ENCODE measurements at regions not wholly inside any gene's neighbourhood (a gene's known extent, or its start where the extent isn't known, plus 50 kb on each side); places are given as distances from the start of the nearest gene placed in this dataset.

DNA sequence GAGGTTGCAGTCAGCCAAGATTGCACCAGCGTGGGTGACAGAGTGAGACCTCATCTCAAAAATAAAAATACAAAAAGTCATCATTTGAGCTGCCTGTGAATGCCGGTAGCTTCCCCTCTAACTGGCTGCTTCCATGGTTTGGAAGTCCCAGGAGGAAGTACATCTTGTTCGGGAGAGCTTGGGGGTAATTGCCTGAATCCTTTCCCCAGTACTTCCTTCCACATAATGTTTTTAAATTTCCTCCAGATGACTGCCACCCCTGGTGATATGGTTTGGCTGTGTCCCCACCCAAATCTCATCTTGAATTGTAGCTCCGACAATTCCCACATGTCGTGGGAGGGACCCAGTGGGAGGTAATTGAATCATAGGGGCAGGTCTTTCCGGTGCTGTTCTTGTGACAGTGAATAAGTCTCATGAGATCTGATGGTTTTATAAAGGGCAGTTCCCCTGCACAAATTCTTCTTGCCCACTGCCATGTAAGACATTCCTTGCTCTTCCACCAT lies 87.2 kb downstream of the SPRING1 start:
- DNase-seq, result no peak

DNA sequence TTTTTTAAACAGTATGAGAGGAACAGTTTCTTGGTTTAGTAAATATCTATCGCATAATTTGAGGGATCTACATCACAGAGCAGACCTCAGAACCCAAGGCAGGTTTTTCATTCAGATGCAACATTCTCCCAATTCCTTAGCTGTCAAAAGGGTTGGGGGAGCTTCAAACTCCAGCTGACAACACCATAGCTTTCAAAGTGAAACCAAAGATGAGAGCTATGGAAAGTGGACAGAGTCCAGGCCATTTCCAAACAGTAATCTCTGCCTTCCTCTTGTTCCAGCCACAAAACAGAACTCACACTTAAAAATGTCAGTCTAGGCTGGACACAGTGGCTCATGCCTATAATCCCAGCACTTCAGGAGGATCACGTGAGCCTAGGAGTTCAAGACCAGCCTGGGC lies 87.8 kb downstream of the SPRING1 start:
- DNase-seq, result no peak

DNA sequence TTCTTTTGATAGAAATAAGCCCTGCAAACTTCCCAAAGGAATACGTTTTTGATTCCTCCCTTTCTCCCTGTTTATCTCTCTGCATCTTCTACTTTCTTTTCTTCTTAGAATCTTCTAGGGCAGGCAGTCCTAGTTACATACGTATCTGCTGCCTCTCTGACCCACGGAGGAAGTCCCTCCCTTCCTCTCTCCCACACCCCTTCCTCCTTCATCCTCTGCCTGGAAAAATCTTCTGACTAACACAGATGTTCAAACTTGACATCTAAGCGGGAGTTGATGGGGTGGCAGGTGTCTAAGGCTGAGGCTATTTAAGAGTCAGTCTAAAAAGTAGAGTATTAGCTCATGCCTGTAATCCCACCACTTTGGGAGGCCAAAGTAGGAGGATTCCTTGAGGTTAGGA lies 88.6 kb downstream of the MAP1LC3B2 start:
- DNase-seq, result no peak

DNA sequence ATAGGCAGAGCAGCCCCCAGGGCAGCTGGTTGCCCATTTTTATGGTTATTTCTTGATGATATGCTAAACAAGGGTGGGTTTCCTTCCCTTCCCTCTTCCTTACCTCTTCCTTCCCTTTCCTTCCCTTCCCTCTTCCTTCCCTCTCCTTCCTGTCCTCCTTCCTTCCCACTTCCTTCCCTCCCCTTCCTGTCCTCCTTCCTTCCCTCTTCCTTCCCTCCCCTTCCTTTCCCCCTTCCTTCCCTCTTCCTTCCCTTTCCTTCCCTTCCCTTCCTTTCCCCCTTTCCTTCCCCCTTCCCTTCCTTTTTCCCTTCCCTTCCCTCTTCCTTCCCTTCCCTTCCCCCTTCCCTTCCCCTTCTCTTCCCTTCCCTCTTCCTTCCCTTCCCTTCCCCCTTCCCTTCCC lies 87.7 kb downstream of the MAP1LC3B2 start:
- DNase-seq, result no peak

DNA sequence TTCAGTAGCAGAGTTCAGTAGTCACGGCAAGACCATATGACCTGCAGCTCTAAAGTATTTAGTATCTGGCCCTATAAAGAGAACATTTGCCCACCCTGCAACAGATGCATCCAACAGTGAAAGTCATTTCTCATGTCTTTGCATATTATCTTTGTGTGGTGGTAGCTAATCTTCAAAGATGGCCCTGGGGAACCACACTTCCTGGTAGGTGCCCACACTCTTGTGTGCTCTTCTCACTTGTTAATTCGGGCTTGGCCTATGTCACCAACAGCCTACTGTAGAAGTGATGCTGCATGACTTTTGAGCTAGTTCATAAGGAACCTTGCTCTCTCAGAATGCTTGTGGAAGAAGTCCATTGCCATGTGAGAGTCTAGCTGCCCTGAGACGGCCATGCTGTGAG lies 85.6 kb downstream of the MAP1LC3B2 start:
- DNase-seq, result no peak

DNA sequence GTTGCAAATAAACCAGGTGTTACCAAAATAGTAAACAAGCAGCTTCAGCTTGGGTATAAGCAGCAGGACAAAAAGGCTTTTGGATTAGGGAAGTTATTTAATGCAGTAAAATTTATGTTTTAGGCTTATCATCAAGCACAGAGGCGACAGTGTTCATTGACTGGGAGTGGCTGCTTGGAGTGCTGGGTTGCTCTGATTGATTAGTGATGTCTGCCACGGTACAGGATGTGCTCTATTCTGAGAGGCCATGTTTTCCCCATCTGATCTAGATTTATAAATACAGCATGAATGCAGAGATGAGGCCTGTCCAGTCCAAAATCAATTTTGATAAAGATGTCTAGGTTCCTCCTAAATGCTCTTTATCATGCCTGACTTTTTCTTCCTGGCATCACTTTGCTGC lies 83.5 kb downstream of the MAP1LC3B2 start:
- DNase-seq, result no peak

DNA sequence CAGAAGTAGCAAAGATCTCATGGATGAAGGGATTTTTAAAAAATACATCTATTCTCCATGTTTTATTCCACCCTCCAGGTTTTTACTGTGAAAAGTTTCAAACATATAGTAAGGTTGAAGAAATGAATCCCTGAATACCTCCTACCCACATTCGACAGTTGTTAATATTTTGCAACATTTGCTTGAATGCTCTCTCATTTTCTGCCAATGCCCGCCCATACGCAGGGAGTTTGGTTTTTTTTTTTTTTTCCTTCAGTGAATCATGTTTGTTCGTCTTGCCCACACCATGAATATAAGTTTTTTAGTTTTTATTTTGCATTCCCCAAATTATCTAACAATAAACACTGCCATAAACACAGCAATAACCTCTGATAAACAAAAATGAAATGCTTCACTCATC lies 82.9 kb downstream of the MAP1LC3B2 start:
- no peak for DNase-seq

DNA sequence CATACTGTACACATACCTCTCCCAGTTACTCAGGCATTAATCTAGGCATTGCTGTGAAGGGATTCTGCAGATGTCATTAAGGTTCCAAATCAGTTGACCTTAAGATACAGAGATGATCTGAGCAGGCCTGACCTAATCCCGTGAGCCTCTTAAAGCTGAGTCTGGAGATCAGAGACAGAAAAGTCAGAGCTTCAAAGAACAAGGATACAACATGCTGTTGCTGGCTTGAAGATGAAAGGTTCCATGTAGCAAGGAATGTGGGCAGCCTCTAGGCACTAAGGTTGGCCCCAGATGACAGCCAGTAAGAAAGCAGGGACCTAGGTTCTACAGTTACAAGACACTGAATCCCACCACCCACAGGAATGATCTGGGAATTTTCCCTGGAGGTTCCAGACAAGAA lies 81.1 kb downstream of the MAP1LC3B2 start:
- DNase-seq, result no peak

DNA sequence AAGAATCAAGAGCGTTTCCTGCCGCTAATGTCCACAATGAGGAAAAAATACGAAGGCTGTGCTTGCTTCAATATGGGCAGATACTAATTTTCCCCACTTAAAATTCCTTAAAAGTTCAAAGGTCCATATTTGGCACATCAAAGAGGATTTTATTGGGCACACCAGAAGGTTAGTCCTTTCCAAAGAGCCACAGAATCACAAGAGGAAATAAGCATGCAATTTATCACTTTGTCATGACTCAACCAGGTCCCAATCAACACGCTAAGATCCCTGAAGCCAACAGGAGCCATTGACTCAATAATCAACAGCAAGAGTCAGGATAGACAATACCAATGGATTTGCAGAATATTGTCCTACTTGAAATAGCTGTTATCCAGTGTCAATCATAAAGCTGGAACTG lies 80.6 kb downstream of the MAP1LC3B2 start:
- no peak for DNase-seq

DNA sequence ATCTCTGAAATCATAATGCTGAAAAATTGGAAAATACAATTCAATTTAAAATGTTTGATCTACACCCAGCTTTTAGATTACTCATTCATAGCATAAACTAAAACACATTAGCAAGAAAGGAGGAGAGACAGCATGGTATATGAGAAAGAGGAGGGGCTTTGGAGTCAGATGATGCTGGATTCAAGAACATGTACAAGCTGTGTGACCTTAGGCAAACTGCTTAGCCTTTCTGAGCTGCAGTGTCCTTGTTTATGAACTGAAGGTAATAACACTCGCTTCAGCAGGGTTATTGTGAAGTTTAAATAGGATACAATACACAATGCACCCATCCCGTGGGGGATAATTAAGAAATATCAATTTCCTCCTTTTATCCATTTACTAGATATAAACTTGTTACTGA lies 79.2 kb downstream of the MAP1LC3B2 start:
- DNase-seq, result no peak

DNA sequence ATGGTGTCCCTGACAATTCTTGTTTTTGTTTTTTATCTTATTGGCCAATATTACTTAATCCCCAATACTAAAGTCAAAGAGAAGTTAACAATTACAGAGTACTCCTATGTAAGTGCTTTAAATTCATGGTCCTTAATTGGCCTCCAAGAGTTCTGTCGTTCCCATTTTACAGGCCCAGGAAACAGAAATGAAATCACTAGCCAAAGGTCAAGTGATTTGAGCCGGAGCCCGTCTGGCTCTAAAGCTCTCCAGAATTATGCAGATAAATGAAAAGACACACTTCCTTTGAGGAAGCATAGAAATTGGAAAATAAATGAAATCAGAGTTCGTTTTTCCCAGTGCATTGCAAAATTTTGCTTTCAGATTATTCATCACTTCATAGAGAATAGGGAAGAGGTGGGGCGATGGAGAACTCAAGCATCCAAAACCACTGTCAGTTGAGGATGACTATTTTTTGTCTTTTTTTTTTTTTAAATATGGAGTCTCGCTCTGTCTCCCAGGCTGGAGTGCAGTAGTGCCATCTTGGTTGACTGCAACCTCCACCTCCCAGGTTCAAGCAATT lies 78.5 kb downstream of the MAP1LC3B2 start:
- DNase-seq, result no peak

DNA sequence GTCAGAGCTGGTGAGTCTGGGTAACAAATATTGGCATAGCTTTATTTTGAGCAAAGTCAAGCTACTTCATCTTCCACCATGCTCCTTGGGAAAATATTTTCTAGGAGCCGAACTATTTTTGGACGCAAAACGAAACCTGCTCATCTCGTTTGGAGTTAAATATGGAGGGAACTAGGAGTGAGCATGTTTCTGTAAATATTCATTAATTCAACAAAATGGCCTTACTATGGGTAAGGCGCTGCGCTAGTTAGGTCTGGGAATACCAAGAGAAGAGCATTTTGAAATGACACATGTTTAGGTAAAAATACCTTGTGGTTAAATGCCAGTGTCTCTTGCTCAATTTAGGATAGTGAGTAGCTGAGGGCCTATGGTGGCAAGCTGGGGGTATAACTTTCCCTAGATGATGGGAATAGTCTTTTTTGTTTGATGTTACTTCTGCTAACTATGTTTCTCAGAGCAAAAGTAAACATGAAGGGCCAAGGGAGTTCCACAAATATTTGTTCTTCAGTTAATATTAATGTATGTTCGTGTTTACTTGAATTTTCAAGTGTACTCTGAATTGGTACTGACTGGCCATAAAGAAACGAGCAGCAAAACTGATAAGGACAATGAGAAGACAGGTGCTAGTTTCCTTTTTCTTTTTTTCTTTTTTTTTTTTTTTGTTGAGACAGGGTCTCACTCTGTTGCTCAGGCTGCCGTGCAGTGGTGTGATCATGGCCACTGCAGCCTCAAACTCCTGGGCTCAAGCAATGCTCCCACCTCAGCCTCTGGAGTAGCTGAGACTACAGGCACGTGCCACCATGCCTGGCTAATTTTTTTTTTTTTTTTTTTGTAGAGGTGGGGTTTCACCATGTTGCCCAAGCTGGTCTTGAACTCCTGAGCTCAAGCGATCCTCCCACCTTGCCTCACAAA lies 77.7 kb downstream of the MAP1LC3B2 start:
- DNase-seq, result no peak

DNA sequence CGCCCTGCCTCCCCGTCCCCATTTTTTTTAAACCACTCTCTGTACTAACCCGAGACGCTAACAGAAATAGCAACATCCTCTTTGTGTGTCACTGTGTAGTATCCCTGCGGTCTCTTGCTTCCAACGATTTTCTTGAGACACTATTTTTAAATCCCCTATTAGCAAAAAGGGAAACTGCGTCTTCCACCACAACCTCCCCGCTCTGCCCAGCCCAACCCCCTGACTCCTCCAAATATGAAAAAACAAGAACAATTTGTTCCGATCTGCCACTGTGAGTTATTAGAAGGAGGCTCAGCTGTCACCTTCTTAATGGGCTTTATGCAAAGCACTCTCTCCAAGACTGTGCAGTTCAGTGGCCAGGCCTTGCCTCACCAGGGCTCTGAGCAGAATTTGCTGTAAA lies 76.3 kb downstream of the MAP1LC3B2 start:
- no peak for DNase-seq

DNA sequence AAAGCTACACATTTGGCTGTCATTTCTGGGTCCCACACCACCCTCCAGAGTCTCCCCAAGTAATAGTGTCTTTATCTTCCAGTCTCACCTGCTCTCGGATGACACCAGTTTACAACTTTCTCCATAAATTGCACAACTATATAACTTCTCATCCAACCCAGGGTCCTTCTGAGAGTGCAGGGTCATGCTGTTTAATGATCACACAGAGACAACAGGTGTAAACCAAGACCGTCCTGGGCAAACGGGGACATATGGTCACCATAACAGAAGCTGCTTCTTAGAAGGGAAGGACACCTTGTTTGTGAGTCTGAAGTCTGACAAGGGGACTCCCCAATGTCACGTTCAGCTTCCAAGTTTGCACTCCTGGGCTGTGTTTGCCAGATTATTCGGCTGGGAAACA lies 74.3 kb downstream of the MAP1LC3B2 start:
- DNase-seq, result no peak

DNA sequence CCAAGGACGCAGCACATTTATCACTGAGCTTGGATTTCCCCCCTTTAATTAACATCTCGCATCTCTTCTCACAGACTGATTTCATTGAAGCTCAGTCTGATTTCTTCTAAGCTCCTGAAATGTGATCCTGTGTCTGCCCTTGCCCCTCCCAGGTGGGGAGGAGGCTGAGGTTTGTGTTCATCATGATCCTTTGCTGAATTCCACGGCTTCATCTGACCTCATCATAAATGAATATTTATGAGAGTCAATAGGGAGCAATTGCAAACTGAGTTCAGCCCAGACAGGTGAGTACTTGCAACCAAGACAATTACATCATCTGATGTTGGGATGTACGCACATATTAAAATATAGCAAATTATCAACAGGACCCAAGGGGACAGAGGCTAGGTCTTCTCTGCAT lies 72.4 kb downstream of the MAP1LC3B2 start:
- no peak for DNase-seq

DNA sequence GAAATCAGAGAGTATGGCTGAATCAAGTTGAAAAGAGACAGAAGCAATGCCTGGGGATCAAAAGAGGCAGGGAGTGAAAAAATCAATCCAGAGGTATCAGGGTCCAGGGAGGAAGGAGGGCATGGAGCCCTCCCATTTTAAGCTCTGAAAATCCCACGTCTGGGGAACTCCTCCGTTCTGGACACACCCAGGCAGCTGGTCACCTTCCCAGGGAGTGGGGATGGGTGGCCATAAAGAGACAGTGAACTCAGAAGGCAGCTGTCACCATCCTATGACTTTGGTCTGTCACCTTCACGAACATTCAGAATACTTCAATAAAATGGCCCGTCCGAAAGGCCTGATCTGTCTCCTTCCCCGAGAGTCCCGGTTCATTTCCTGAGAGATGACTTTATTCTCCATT lies 71.6 kb downstream of the MAP1LC3B2 start:
- no peak for DNase-seq

DNA sequence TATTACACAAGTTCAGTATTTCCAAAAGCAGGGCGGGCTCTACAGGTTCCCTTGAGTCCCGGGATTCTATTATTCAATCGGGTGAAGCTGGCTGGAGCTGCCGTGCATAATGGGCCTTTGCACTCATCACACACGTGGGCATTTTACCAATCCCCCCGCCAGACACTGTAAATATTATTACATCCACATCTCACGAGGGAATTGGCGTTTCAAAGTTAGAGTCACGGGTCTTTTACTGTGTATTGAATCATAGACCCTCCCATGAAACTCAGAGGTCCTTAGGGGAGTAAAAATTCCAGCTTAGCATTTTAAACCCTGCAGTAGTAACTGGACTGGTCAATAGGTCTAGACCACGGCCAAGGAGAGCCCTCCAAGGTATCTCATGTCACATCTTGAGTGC lies 70.3 kb downstream of the MAP1LC3B2 start:
- no peak for DNase-seq

DNA sequence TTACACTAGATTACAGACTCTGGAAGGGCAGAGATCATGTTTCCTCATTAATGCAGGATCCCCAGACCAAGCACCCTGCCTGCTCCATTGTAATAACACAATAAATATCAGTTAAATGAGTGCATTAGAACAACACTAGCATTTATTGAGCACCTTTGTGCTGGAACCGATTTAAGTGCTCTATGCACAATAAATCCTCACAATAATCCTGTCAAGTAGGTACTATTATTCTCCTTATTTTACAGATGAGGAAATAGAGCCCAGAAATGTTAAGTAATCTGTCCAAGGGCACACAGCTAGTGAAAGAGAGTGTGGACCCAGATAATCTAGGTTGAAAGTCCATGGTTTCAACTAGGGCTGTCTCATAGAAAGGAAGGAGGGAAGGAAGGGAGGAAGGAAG lies 69.8 kb downstream of the MAP1LC3B2 start:
- no peak for DNase-seq

DNA sequence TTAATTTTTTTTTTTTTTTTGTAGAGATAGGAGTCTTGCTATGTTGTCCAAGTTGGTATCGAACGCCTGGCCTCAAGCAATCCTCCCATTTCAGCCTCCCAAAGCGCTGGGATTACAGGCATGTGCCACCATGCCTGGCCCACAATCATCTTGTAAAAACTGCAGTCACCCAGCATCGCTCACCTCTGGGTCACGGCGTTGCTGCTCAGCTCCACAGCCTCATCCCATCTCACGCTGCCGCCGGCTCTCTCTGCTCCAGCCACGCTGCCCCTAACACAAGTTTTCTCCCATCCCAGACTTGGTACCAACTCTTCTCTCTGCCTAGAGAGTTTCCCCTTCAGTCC lies 69.2 kb downstream of the MAP1LC3B2 start:
- DNase-seq, result no peak
